ENCODE measurements at regions not wholly inside any gene's neighbourhood (a gene's known extent, or its start where the extent isn't known, plus 50 kb on each side); places are given as distances from the start of the nearest gene placed in this dataset.

GRCh38 chr13:109301726-109302125, 484.7 kb downstream of the IRS2 start:
- H3K27me3 ChIP-seq (ENCODE audit: control insufficient read depth in 3 of 3, insufficient read depth in 3 of 3, low read length in 3 of 3), result peaks cover 0 to 3% (median 0%) of the 10 kb centered on the region in 3 donors
- H3K9me3 ChIP-seq (ENCODE audit: control insufficient read depth in 2 of 2, insufficient read depth in 1 of 2, low read depth in 1 of 2, low read length in 1 of 2), result no peaks in the 10 kb centered on the region
- H3K4me3 ChIP-seq (ENCODE audit: low read depth in 1 of 3, low read length in 3 of 3), result no peak overlapping the region
- DNase-seq (no peak), FAIRE-seq (no peak)
- H3K27ac ChIP-seq (ENCODE audit: low read depth in 1 of 3, low read length in 2 of 3), result no peak overlapping the region
- no peaks in the 10 kb centered on the region for H3K36me3 ChIP-seq (ENCODE audit: control insufficient read depth in 3 of 3, insufficient read depth in 2 of 3, low read depth in 1 of 3, low read length in 3 of 3)
- H3K4me1 ChIP-seq (ENCODE audit: control insufficient read depth in 3 of 3, insufficient read depth in 2 of 3, low read depth in 1 of 3, low read length in 2 of 3), result no peaks in the 10 kb centered on the region
- 82 to 86% (median 85%) methylated on average over 5 of the region's 5 CpGs for WGBS, 3 donors

- FAIRE-seq (no peak), DNase-seq (no peak)
- Histone ChIP-seq H3K4me1 (ENCODE audit: control insufficient read depth in 3 of 3, insufficient read depth in 2 of 3, low read depth in 1 of 3, low read length in 2 of 3) (no peaks in the 10 kb centered on the region), H3K36me3 (ENCODE audit: control insufficient read depth in 3 of 3, insufficient read depth in 2 of 3, low read depth in 1 of 3, low read length in 3 of 3) (no peaks in the 10 kb centered on the region), H3K27me3 (ENCODE audit: control insufficient read depth in 3 of 3, insufficient read depth in 3 of 3, low read length in 3 of 3) (peaks cover 0 to 3% (median 0%) of the 10 kb centered on the region in 3 donors), H3K27ac (ENCODE audit: low read depth in 1 of 3, low read length in 2 of 3) (no peak overlapping the region), H3K4me3 (ENCODE audit: low read depth in 1 of 3, low read length in 3 of 3) (no peak overlapping the region), H3K9me3 (ENCODE audit: control insufficient read depth in 2 of 2, insufficient read depth in 1 of 2, low read depth in 1 of 2, low read length in 1 of 2) (no peaks in the 10 kb centered on the region)
- 80 to 86% (median 85%) methylated on average over 4 of the region's 4 CpGs for WGBS, 3 donors
These were observed 485.1 kb downstream of the IRS2 start for GRCh38 chr13:109301276-109301675.

- Histone ChIP-seq H3K4me3 (ENCODE audit: low read depth in 1 of 3, low read length in 3 of 3) (no peak overlapping the region), H3K9me3 (ENCODE audit: control insufficient read depth in 2 of 2, insufficient read depth in 1 of 2, low read depth in 1 of 2, low read length in 1 of 2) (peaks cover 0 to 7% of the 10 kb centered on the region in 2 donors), H3K4me1 (ENCODE audit: control insufficient read depth in 3 of 3, insufficient read depth in 2 of 3, low read depth in 1 of 3, low read length in 2 of 3) (no peaks in the 10 kb centered on the region), H3K27ac (ENCODE audit: low read depth in 1 of 3, low read length in 2 of 3) (no peak overlapping the region), H3K36me3 (ENCODE audit: control insufficient read depth in 3 of 3, insufficient read depth in 2 of 3, low read depth in 1 of 3, low read length in 3 of 3) (no peaks in the 10 kb centered on the region), H3K27me3 (ENCODE audit: control insufficient read depth in 3 of 3, insufficient read depth in 3 of 3, low read length in 3 of 3) (peaks cover 0 to 3% (median 0%) of the 10 kb centered on the region in 3 donors)
- FAIRE-seq (no peak), DNase-seq (no peak)
- WGBS, 3 donors, result 56 to 68% (median 59%) methylated on average over 2 of the region's 2 CpGs
These were observed 488.8 kb downstream of the IRS2 start for GRCh38 chr13:109297628-109298027.

- H3K36me3 ChIP-seq (ENCODE audit: control insufficient read depth in 3 of 3, insufficient read depth in 2 of 3, low read depth in 1 of 3, low read length in 3 of 3), result no peaks in the 10 kb centered on the region
- FAIRE-seq (no peak), DNase-seq (no peak)
- H3K27me3 ChIP-seq (ENCODE audit: control insufficient read depth in 3 of 3, insufficient read depth in 3 of 3, low read length in 3 of 3), result no peaks in the 10 kb centered on the region
- WGBS, 3 donors, result 94 to 100% (median 97%) methylated on average over 3 of the region's 3 CpGs
- H3K4me3 ChIP-seq (ENCODE audit: low read depth in 1 of 3, low read length in 3 of 3), result no peak overlapping the region
- peaks cover 0 to 7% of the 10 kb centered on the region in 2 donors for H3K9me3 ChIP-seq (ENCODE audit: control insufficient read depth in 2 of 2, insufficient read depth in 1 of 2, low read depth in 1 of 2, low read length in 1 of 2)
- no peaks in the 10 kb centered on the region for H3K4me1 ChIP-seq (ENCODE audit: control insufficient read depth in 3 of 3, insufficient read depth in 2 of 3, low read depth in 1 of 3, low read length in 2 of 3)
- H3K27ac ChIP-seq (ENCODE audit: low read depth in 1 of 3, low read length in 2 of 3), result no peak overlapping the region
These were observed 493.2 kb downstream of the IRS2 start for GRCh38 chr13:109293166-109293565.

GRCh38 chr13:109288151-109288709, 498.2 kb downstream of the IRS2 start:
- no peaks in the 10 kb centered on the region for H3K36me3 ChIP-seq (ENCODE audit: control insufficient read depth in 3 of 3, insufficient read depth in 2 of 3, low read depth in 1 of 3, low read length in 3 of 3)
- 83 to 90% (median 90%) methylated on average over 6 of the region's 6 CpGs for WGBS, 3 donors
- no peaks in the 10 kb centered on the region for H3K9me3 ChIP-seq (ENCODE audit: control insufficient read depth in 2 of 2, insufficient read depth in 1 of 2, low read depth in 1 of 2, low read length in 1 of 2)
- H3K27me3 ChIP-seq (ENCODE audit: control insufficient read depth in 3 of 3, insufficient read depth in 3 of 3, low read length in 3 of 3), result no peaks in the 10 kb centered on the region
- H3K4me3 ChIP-seq (ENCODE audit: low read depth in 1 of 3, low read length in 3 of 3), result no peak overlapping the region
- no peak overlapping the region for H3K27ac ChIP-seq (ENCODE audit: low read depth in 1 of 3, low read length in 2 of 3)
- H3K4me1 ChIP-seq (ENCODE audit: control insufficient read depth in 3 of 3, insufficient read depth in 2 of 3, low read depth in 1 of 3, low read length in 2 of 3), result no peaks in the 10 kb centered on the region
- FAIRE-seq (no peak), DNase-seq (no peak)

GRCh38 chr13:109287553-109287952, 498.8 kb downstream of the IRS2 start:
- FAIRE-seq, result no peak
- no peaks in the 10 kb centered on the region for H3K36me3 ChIP-seq (ENCODE audit: control insufficient read depth in 3 of 3, insufficient read depth in 2 of 3, low read depth in 1 of 3, low read length in 3 of 3)

GRCh38 chr13:109285586-109285985, 500.8 kb downstream of the IRS2 start:
- WGBS, 3 donors, result 69 to 80% (median 72%) methylated on average over 2 of the region's 2 CpGs
- no peak overlapping the region for H3K4me3 ChIP-seq (ENCODE audit: low read depth in 1 of 3, low read length in 3 of 3)

More at GRCh38 chr13:109287553-109287952, 498.8 kb downstream of the IRS2 start:
- Histone ChIP-seq H3K9me3 (ENCODE audit: control insufficient read depth in 2 of 2, insufficient read depth in 1 of 2, low read depth in 1 of 2, low read length in 1 of 2) (no peaks in the 10 kb centered on the region), H3K4me1 (ENCODE audit: control insufficient read depth in 3 of 3, insufficient read depth in 2 of 3, low read depth in 1 of 3, low read length in 2 of 3) (no peaks in the 10 kb centered on the region), H3K4me3 (ENCODE audit: low read depth in 1 of 3, low read length in 3 of 3) (no peak overlapping the region), H3K27ac (ENCODE audit: low read depth in 1 of 3, low read length in 2 of 3) (no peak overlapping the region), H3K27me3 (ENCODE audit: control insufficient read depth in 3 of 3, insufficient read depth in 3 of 3, low read length in 3 of 3) (no peaks in the 10 kb centered on the region)
- DNase-seq, result no peak

GRCh38 chr13:109281903-109282635, 504.3 kb downstream of the IRS2 start:
- Histone ChIP-seq H3K27me3 (ENCODE audit: control insufficient read depth in 3 of 3, insufficient read depth in 3 of 3, low read length in 3 of 3) (no peaks in the 10 kb centered on the region), H3K27ac (ENCODE audit: low read depth in 1 of 3, low read length in 2 of 3) (no peak overlapping the region), H3K36me3 (ENCODE audit: control insufficient read depth in 3 of 3, insufficient read depth in 2 of 3, low read depth in 1 of 3, low read length in 3 of 3) (no peaks in the 10 kb centered on the region), H3K4me3 (ENCODE audit: low read depth in 1 of 3, low read length in 3 of 3) (no peak overlapping the region), H3K9me3 (ENCODE audit: control insufficient read depth in 2 of 2, insufficient read depth in 1 of 2, low read depth in 1 of 2, low read length in 1 of 2) (no peaks in the 10 kb centered on the region), H3K4me1 (ENCODE audit: control insufficient read depth in 3 of 3, insufficient read depth in 2 of 3, low read depth in 1 of 3, low read length in 2 of 3) (no peaks in the 10 kb centered on the region)
- no peak for FAIRE-seq
- 85 to 90% (median 87%) methylated on average over 11 of the region's 11 CpGs for WGBS, 3 donors
- no peak for DNase-seq

More at GRCh38 chr13:109285586-109285985, 500.8 kb downstream of the IRS2 start:
- H3K36me3 ChIP-seq (ENCODE audit: control insufficient read depth in 3 of 3, insufficient read depth in 2 of 3, low read depth in 1 of 3, low read length in 3 of 3), result no peaks in the 10 kb centered on the region
- FAIRE-seq (no peak), DNase-seq (no peak)
- H3K9me3 ChIP-seq (ENCODE audit: control insufficient read depth in 2 of 2, insufficient read depth in 1 of 2, low read depth in 1 of 2, low read length in 1 of 2), result no peaks in the 10 kb centered on the region
- no peaks in the 10 kb centered on the region for H3K27me3 ChIP-seq (ENCODE audit: control insufficient read depth in 3 of 3, insufficient read depth in 3 of 3, low read length in 3 of 3)
- H3K27ac ChIP-seq (ENCODE audit: low read depth in 1 of 3, low read length in 2 of 3), result no peak overlapping the region
- no peaks in the 10 kb centered on the region for H3K4me1 ChIP-seq (ENCODE audit: control insufficient read depth in 3 of 3, insufficient read depth in 2 of 3, low read depth in 1 of 3, low read length in 2 of 3)

All from small intestine (tissue), 7 donors.